OCI-LY3 (cell line): ENCODE measurements at regions not wholly inside any gene's neighbourhood (a gene's known extent, or its start where the extent isn't known, plus 50 kb on each side); places are given as distances from the start of the nearest gene placed in this dataset.

Source experiments
- EZH2phosphoT487 ChIP-seq: fragments of 200-600 bp; shearing (Covaris generic); IDR thresholded peaks from 2 replicates; pipeline ENCODE4 v1.6.1; 2018; ENCODE audit warnings: antibody characterized with exemption, mixed run types, low read depth
- TF ChIP-seq, protein P1 (sequence below): fragments of 200-600, 300-600 bp; sonication (generic); IDR thresholded peaks from 2 replicates; pipeline ENCODE4 v1.5.1; 2014; ENCODE audit warnings: antibody characterized with exemption, low read length, low read depth

DNA sequence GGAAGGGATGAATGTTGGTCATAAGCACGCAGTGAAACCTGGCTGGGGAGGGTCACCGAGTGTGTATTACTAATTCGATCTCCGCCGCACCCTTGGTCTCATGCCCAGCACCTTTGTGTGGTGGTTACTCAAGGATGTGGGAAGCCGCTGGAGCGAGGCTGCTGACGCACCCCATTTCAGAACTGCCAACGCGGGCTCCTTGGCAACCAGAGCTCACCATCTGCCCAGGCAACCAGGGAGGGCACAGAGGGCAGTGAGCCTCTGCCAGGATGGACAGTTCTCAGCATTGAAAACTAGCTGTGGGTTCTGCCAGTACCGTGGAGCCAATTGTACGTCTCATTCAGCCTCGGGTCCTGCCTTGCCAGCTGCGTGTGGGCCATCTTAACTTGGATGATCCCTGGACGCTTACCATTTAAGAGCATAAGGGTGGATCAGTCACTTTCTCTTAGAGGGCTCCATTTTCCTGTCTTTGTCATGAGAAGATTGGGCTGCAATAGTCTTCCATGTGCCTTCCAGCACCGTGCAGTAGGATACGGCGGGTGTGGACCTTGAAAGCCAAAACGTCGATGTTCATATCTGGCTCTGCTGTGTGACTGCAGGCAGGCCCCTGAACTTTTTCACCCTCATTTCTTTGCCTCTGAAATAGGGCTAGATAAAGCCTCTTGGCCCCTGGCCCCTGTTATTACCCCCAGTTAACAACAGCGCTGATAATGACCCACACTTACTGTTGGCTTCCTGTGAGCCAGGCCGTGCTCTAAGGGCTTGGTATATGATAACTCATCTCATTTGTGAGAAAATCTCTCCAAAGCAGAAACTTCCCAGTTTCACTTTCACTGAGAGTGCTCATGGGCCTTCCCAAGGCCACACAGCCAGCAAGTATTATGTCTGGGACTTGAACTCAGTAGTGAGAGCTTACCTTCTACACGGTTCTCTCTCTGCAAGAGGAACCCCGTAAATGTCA is 238.8 kb downstream of the OPA1 start:
- TF ChIP-seq EZH2phosphoT487 = no peak
- TF ChIP-seq, protein P1, sequence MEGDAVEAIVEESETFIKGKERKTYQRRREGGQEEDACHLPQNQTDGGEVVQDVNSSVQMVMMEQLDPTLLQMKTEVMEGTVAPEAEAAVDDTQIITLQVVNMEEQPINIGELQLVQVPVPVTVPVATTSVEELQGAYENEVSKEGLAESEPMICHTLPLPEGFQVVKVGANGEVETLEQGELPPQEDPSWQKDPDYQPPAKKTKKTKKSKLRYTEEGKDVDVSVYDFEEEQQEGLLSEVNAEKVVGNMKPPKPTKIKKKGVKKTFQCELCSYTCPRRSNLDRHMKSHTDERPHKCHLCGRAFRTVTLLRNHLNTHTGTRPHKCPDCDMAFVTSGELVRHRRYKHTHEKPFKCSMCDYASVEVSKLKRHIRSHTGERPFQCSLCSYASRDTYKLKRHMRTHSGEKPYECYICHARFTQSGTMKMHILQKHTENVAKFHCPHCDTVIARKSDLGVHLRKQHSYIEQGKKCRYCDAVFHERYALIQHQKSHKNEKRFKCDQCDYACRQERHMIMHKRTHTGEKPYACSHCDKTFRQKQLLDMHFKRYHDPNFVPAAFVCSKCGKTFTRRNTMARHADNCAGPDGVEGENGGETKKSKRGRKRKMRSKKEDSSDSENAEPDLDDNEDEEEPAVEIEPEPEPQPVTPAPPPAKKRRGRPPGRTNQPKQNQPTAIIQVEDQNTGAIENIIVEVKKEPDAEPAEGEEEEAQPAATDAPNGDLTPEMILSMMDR = no peak
